Prostate gland (tissue), 2 donors: ENCODE measurements at regions not wholly inside any gene's neighbourhood (a gene's known extent, or its start where the extent isn't known, plus 50 kb on each side); places are given as distances from the start of the nearest gene placed in this dataset.

Experiments used
- POLR2A ChIP-seq: fragments of 450-650 bp; IDR thresholded peaks from one replicate; pipeline ENCODE4 v1.6.1; 2016; ENCODE audit warnings: antibody characterized with exemption, mild to moderate bottlenecking
- POLR2AphosphoS5 ChIP-seq: sonication (generic); formaldehyde crosslinking; IDR thresholded peaks from one replicate; pipeline ENCODE4 v1.6.1; 2017; ENCODE audit warnings: antibody characterized with exemption
- TF ChIP-seq, protein P1 (sequence below), 4 experiments: fragments of 200-600 bp in 2 of 4; fragments of 450-650 bp in 2 of 4; sonication (generic) in 2 of 4; IDR thresholded peaks; 1 replicate in 3 of 4; 2 replicates in 1 of 4; pipeline ENCODE4 v1.5.1; 2016 to 2019; ENCODE audit warnings: antibody characterized with exemption in 4 of 4, mild to moderate bottlenecking in 2 of 4, moderate library complexity in 2 of 4

DNA sequence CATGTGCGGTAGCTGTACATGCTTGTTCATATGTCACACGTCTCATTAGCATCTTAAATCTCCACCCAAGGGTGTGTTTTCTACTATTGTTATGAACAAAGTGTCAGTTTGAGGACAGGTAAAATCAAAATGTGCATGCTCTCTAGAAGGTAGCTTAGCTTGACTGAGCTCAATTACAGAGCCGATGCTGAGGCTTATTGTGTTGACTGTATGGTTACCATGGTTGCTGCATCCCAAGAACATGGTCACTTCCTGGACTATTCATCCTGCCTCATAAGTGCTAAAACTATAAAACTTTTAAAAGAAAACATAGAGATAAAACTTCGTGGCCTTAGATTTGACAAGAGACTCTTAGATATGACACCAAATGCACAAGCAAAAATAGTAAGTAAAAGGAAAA, 426.1 kb upstream of the CTNND2 start:
- no peak for TF ChIP-seq POLR2A
- TF ChIP-seq, protein P1, sequence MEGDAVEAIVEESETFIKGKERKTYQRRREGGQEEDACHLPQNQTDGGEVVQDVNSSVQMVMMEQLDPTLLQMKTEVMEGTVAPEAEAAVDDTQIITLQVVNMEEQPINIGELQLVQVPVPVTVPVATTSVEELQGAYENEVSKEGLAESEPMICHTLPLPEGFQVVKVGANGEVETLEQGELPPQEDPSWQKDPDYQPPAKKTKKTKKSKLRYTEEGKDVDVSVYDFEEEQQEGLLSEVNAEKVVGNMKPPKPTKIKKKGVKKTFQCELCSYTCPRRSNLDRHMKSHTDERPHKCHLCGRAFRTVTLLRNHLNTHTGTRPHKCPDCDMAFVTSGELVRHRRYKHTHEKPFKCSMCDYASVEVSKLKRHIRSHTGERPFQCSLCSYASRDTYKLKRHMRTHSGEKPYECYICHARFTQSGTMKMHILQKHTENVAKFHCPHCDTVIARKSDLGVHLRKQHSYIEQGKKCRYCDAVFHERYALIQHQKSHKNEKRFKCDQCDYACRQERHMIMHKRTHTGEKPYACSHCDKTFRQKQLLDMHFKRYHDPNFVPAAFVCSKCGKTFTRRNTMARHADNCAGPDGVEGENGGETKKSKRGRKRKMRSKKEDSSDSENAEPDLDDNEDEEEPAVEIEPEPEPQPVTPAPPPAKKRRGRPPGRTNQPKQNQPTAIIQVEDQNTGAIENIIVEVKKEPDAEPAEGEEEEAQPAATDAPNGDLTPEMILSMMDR (IDR thresholded peaks at IDR 0.05), result no peak
- TF ChIP-seq POLR2AphosphoS5, result no peak
